NCI-H526 (cell line): ENCODE measurements at regions not wholly inside any gene's neighbourhood (a gene's known extent, or its start where the extent isn't known, plus 50 kb on each side); places are given as distances from the start of the nearest gene placed in this dataset.
"Not testable (repeated sequence)": the region's sequence is repeated elsewhere in the genome, so short reads cannot be mapped to it uniquely, and the experiment has no call there.

Experiments
- DNase-seq, 2 experiments: peaks; one replicate each; lab custom pipeline; 2025; lab: John Stamatoyannopoulos, UW

GRCh38 chr9:117938896-117939295, 234.7 kb downstream of the TLR4 start:
- no peak for DNase-seq

DNA sequence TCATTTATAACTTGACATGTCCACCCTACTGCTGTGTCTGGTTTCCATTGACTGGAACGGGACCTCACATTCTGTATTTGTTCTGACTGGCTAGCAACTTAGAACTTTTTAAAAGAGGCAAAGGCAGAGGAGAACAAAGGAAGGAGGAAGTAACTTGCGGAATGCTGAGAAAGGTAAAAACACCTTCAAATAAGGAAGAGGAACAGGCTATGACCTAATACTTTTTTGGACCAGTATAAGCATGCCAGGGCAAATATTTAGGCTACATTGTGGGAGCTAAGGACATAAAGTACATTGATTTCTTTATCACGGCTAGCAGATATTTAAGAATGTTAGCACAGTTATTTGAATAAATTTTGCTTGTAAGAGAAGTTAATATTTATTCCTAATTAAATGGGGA, 240.5 kb downstream of the TLR4 start:
- DNase-seq = not testable (repeated sequence)

- DNase-seq = no peak
Observed at GRCh38 chr9:117945286-117945685, 241.1 kb downstream of the TLR4 start.

DNA sequence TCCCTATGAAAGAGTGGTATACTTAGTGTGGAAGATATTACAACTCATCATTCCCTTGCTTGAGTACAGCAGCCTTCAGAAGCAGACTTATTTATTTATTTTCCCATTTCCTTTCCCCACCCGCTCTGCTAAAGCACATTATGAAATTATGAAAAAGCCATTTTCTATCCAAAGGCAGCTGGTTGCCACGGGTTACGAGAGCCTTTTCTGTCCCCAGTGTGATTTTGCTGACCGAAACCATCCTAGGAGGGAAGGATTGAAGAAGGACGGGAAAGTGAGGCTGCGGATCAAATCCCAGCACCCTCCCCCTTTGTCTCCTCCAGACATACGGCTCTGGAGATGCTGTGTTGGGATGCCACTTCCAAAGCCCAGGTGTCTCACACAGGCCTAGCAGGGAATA, 246.9 kb downstream of the TLR4 start:
- DNase-seq = no peak

DNA sequence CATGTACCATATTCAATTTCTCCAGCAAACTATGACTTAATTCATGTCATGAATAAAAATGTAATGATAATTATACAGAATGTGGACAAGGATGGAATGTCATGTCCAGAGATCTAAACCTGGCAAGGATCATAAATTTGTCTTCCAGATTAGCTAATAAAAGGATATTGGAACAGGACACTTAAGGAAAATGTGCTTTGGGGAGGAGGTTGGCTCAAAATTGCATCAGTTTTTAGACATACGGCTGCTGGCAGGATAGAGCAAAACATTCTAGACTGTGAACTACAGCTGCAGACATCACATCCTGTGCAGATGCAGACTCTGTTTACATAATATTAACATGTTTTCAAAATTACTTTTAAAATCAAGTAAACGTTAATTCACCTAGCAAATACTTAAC, 248.4 kb downstream of the TLR4 start:
- DNase-seq = no peak

DNA sequence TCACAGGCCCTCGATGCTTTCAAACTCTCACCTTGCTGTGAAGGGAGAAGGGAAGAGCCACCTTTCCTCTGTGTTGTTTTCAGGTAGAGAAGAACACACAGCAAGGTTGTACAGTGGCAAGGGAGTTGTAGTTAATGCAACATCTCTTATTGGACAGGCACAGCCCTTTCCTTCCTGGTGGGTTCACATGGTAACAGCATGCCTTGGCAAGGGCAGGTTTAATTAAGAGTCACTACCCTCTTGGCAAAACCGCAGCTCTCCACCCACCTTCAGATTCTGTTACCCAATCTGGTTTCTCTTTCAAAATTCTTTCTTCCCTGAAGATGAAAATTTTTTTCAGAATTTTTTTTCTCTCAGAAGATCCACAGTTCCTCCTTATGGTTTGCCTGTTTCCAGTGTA, 253.1 kb downstream of the TLR4 start:
- no peak for DNase-seq

DNA sequence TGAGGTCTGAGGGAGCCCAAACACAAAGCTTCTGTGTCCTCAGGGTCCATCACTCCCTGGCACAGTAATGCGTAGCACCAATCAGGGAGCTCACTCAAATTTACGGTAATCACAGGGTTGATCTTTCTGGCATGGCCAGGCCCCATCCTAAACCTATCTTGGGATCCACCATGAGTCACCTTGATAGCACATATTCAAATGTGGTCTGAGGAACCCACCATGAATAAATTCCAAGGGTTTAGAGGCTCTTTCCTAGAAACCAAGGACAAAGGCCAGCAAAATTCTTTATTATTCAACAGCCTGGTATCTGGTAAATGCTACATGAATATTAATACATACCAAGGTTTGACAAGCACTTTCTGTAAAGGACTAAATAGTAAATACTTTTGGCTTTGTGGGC, 254.5 kb downstream of the TLR4 start:
- no peak for DNase-seq

GRCh38 chr9:117963493-117964090, 259.4 kb downstream of the TLR4 start:
- no peak for DNase-seq

- DNase-seq = no peak
Observed at GRCh38 chr9:117970276-117971050, 266.3 kb downstream of the TLR4 start.

GRCh38 chr9:117974108-117974507, 269.9 kb downstream of the TLR4 start:
- DNase-seq = no peak

GRCh38 chr9:117979914-117980313, 275.7 kb downstream of the TLR4 start:
- no peak for DNase-seq

GRCh38 chr9:117987945-117988344, 283.7 kb downstream of the TLR4 start:
- DNase-seq = no peak

DNA sequence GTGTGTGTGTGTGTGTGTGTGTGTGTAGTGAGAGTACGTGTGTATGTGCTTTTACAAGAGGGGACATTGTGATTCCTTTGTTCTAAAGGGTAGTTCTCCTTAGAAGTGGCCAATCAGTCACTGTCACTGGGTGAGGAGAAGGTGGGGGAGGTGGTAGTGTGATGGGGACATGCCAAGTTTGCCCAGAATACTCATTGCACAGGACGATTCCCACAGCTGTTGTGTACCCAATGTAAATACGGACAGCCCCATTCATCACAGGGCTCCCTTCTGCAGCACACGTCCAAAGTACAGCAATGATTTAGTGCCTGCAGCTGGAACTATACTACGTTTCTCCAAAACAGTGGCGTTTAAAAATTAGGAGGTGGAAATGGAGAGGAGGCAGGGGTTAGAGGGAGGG, 287.8 kb downstream of the TLR4 start:
- DNase-seq = no peak

DNA sequence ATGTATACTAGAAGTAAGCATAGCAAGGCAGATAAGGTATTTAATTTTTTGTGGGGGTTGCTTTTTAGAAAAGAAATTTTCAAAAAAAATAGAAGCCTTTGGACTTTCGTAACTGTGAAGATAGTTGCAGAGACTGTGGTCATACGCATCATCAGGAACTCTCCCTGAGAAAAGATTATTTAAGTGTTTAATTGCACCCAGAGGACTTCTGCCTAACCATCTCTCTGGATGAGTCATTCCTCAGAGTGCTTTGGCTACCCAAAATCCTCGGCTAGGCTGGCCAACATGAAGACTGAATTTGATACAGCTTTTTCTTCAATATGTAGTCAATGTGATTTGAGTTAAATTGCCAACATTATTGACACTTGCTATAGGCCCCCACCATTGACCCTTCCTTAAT, 296.4 kb downstream of the TLR4 start:
- DNase-seq = no peak

DNA sequence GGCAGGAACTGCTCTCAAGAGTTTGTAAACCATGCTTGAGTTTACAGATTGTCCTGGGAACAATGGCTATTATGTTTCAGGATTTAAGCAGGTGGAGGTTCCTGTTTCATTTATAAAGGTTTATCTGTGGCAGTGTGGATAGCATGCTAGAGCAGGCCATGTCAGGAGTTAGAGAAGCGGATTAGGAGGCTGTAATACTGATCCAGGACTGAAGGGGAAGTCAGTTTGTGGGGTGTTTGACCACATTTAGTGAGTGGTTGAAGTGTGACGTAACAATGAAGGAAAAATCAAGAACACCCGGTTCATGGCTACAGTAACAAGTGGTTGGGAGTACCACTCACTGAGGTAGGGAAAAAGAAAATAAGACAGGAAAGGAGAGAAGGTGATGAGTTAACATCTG, 299.0 kb downstream of the TLR4 start:
- no peak for DNase-seq

- no peak for DNase-seq
Observed at GRCh38 chr9:118008246-118008645, 304.0 kb downstream of the TLR4 start.

- DNase-seq = no peak
Observed at GRCh38 chr9:118009614-118010013, 305.4 kb downstream of the TLR4 start.

- DNase-seq = no peak
Observed at GRCh38 chr9:118017607-118018122, 313.5 kb downstream of the TLR4 start.

DNA sequence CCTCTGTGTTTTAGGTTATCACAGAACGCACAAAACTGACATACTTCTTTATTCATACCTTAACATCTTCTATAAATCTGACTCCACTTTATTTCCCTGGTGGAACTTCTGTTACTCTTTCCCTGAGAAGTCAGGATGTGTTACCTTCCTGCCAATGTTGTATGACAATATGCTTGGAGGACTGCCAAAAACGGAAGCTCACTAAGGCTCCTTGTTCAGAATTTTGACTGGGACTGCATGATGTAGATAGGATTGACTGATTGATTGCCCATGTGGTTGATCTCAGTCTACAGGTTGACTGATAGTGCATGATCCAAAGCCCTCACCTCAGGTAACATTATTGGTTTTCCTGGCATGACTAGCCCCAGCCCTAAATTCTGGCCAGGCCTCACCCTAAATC, 319.4 kb downstream of the TLR4 start:
- no peak for DNase-seq

GRCh38 chr9:118028225-118028624, 324.0 kb downstream of the TLR4 start:
- no peak for DNase-seq

DNA sequence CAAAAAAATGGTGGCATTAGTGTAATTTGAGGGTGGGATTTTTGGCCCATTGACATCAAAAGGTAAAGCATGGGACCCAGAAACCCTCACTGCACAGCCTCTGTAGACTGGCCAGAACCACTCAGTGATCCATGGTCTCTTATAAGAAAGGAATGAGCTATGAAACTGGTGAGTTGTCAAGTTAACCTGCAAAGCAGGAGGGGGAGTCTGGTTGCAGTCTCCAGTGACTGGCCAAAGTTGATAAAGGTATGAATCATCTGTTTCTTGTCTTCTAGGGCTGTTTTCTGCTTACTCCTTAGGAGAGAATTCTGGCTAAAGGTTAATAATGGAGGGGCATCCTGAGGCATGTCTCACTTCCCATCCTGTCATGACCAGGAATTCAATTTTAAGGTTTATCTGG, 325.2 kb downstream of the TLR4 start:
- no peak for DNase-seq

DNA sequence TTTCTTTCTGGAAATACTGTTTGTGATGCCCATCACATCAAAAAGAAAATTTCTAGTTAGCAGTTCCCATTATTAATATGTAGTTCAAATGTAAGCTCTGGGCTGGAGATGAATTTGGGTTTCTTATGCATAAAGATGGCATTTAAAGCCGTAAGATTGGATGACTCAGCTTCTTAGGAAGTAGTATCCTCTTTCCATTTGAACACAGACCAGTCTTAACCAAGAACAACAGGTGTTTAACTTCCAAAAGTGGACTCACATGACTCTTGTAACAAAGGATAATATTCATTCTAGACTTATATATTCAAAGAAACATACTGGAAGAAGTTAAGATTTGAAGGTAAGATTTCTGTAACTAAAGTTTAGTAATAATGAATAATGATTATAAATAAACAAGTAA, 330.5 kb downstream of the TLR4 start:
- no peak for DNase-seq

- no peak for DNase-seq
Observed at GRCh38 chr9:118038713-118039112, 334.5 kb downstream of the TLR4 start.

GRCh38 chr9:118058227-118058626, 354.0 kb downstream of the TLR4 start:
- DNase-seq = no peak
